ENCODE measurements at regions not wholly inside any gene's neighbourhood (a gene's known extent, or its start where the extent isn't known, plus 50 kb on each side); places are given as distances from the start of the nearest gene placed in this dataset.
"Not testable (repeated sequence)": the region's sequence is repeated elsewhere in the genome, so short reads cannot be mapped to it uniquely, and the experiment has no call there.

GRCh38 chr14:105924951-105925591 lies 398.7 kb downstream of the TMEM121 start:
- no peak for FAIRE-seq

GRCh38 chr14:105925615-105926372 lies 399.4 kb downstream of the TMEM121 start:
- no peak for FAIRE-seq

DNA sequence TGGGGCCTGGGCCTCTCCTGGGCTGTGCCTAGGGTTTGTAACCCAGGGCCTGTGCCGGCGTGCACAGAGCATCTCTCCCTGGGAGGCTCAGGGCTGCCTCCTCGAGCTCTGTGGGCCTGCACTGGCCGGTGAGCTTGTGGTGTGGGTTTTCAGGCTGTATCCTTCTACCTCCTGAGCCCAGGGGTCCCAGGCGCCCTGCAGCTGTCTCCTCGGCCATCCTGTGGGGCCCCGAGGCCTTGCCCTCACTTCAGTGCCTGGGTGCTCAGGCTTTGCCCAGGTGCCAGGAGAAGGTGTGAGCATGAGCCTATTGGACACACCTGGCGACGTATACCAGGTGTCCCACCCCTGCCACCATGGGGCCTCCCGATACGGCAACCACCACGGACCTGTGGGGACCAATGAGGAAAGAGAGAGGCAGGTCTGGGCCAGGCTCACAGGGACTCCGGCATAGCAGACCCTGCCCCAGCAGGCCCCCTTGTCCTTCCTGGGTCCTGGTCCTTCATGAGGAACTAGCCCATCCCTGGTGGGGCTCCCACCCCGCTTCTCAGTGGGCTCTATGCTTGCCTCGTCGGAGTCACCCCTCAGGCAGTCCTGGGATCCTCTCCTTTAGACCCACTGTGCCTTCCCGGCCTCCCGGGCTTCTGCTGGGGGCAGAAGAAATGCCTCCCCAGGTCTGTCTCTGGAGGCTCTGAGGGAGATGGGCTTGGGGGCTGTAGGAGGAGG lies 400.2 kb downstream of the TMEM121 start:
- no peak for FAIRE-seq

DNA sequence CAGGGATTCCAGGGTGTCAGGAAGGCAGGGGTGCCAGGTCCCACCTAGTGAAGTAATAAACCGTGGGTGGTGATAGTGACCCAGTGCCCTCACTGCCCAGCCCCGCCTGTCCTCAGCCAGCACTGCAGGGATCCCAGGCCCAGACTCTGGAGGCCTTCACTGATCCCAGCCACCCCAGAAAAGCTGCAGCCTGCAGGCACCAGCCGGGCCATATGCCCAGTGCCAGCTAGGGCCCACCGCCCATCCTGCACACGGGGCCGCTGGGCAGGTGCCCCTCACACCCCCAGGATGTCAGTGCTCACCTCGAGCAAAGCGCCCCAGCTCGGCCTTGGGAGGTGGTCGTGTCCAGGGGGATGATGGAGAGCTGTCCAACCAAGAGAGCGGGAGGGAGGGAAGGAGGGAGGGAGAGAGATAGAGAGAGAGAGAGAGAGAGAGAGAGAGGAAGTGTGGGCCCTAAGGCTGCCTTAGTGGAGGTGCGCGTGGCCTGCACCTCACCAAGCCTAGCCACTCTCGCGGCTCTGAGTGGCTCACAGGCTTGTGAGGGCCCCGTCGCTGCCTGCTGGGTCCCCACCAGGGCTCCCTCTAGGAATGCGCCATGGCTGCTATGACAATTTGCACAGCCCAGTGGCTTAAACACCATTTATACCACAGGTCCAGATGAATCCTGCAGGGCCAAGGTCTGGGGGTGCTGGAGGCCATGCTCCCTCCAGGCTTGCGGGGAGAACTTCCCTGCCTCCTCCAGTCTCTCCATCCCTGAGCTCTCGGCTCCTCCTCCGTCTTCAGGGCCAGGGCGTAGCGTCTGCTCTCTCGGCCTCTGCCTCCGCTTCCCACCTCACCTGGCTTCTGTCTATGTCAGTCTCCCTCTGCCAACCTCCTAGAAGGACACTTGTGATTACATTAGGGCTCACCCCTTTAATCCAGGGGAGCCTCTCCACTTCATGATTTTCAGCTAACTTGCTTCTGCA lies 401.0 kb downstream of the TMEM121 start:
- no peak for FAIRE-seq

- FAIRE-seq: not testable (repeated sequence)
Measured at GRCh38 chr14:105928171-105929111, 402.1 kb downstream of the TMEM121 start.

DNA sequence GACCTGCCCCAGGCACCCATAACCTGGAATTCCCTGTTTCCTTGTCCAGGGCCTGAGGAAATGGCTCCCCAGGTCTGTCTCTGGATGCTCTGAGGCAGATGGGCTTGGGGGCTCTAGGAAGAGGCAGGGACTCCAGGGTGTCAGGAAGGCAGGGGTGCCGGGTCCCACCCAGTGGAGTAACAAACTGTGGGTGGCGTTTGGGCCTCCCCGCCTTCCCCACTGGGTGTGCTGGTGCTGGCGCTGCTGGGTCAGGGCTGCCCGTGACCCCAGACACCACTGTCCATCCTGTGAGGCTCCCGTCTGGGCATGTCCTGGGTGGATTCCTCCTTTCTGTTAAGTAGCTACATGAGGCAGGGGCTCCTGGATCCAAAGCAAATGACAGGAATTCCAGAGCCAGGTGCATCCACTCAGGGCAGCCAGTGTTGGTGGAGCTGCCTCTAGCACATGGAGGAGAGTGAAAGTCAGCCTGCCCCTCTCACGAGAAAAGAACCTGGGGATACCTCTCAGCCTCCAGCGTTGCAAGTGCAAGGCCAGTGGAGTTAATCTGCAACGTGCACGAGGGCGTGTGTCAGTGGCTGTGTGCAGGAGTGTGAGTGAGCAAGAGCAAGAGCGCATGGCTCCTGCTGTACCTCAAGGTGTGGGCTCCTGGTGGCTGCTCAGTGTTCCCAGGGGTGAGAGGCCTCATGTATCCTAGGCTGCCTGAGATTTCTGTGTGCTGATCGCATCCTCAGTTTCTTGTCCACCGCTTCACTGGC lies 403.1 kb downstream of the TMEM121 start:
- FAIRE-seq: no peak

- no peak for FAIRE-seq
Measured at GRCh38 chr14:105930572-105930971, 404.2 kb downstream of the TMEM121 start.

GRCh38 chr14:105931808-105932483 lies 405.6 kb downstream of the TMEM121 start:
- FAIRE-seq: no peak

DNA sequence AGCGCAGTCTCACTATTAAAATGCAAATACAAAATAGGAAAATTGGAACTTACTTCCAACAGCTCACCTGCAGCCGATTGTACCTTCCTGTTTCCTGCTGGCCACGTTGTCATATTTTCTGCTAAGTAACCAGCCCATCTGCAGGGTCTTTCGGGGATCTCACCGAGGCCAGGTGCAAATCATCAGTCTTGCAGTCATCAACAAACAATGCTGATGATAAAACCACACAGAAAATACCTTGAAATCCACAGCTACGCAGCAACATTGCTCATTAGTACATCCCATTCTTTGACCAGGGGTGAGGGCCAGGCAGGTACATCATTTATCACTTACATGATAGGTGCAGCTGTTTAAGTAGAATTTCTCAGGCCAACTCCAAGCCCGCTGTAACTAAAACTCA lies 406.9 kb downstream of the TMEM121 start:
- FAIRE-seq: no peak

GRCh38 chr14:105935384-105935783 lies 409.0 kb downstream of the TMEM121 start:
- FAIRE-seq: no peak

GRCh38 chr14:105937253-105938054 lies 411.1 kb downstream of the TMEM121 start:
- FAIRE-seq: no peak

GRCh38 chr14:105938055-105938863 lies 411.9 kb downstream of the TMEM121 start:
- FAIRE-seq: no peak

- no peak for FAIRE-seq
Measured at GRCh38 chr14:105938959-105939358, 412.6 kb downstream of the TMEM121 start.

DNA sequence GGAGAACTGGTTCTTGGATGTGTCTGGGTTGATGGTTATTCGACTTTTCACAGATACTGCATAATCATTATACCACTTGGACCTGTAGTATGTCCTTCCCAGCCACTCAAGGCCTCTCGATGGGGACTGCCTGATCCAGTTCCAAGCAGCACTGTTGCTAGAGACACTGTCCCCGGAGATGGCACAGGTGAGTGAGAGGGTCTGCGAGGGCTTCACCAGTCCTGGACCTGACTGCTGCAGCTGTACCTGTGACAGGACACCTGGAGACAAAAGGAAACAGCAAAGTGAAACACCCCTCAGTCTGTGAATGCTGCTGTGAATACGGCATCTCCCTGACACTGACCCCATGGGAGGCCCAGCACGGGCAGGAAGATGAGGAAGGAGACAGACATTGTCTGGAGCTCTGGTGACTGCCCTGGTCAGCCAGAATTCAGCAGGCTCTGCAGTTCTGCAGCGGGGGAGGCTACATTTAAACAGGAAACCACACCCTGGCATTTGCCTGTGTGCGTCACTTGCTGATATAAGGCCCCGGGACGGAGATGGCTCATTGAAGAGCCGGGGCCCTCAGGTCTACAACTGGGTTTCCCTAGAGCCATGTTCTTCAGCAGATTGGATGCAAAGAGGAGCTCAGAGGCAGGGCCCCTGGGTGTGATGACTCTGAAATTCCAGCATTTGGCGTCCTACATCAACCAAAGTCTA lies 413.6 kb downstream of the TMEM121 start:
- no peak for FAIRE-seq

DNA sequence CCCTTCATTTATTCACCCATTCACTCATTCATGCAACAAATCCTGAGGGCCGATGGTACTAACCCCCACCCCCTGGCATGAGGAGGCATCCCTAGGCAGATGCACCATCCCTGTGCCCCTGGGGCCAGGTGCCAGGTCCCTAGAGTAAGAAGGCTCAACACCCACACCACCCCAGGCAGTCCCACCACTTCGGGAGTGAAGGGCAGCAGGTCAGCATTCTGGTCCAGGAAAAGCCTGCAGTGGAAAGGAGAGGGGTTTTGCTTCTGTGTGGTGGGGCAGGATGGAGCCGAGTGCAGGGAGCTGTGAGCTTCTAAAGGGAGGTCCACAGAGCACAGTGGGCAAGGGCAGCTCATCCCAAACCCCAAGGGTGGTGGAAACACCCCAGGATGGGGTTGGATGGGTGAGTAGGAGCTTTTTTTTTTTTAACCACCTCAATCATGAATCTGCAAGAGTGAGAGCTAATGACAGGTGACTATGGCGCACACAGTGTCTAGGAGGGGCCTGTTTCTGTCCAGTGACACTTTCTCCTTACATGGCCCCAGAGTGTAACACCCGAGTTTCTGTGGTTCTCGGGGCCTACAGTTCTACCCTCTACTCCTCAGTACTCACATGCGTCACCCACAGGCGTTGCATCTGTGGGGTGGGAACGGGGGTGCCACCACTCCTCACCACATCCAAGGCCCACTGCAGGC lies 414.3 kb downstream of the TMEM121 start:
- no peak for FAIRE-seq

DNA sequence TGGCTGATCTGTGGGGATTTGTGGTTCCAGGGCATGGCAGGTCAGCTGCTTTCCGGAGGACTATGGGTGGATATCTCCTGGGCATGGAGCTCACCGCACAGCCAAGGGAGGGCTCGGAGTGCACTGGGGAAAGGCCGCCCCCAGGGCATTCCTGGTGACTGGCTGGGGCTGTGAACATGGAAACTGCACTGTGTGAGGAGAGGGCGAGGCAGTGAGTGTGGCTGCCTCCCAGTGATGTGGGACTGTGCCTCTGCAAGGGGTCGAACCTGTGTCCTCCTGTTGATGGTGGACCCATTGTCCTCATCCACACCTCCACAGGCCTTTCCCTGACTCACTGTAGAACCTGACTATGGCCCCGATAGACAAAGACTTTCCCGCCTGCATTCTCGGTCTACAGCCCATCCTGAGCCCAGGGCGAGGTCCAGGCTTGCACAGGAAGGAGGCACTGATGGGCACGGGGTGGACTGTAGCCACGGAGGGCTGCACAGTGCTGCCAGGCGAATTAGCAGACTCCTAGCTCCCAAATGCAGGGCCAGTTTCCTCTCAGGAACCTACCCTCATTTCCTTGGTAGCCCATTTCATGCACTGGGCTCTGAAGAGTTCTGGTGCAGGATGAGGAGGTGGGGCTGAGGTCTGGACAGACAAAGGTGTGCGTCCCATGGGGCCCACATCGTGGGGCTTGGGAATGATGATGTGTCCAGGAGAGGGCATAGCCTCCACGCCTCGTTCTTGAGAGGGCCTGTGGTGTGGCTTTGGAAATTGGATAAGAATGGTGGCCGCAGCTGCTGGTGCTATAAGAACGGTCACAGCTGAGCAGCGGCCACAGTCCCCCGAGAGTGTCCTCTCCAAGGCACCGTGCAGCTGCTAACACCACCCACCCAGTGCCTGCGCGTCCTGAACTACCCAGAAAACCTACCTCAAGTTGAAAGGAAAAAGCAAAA lies 415.1 kb downstream of the TMEM121 start:
- no peak for FAIRE-seq

Measured in A204.1 (cell line).